H1 (cell line): ENCODE measurements at regions not wholly inside any gene's neighbourhood (a gene's known extent, or its start where the extent isn't known, plus 50 kb on each side); places are given as distances from the start of the nearest gene placed in this dataset.

Experiments
- CTCF ChIP-seq, 3 experiments: IDR thresholded peaks; 1 replicate in 2 of 3; 2 replicates in 1 of 3; pipeline versions ENCODE4 v1.5.1 to v1.6.1; 2011; ENCODE audit warnings: low read length in 3 of 3, mild to moderate bottlenecking in 3 of 3, inconsistent platforms in 2 of 3, low read depth in 1 of 3, moderate library complexity in 1 of 3; ENCODE audit not compliant: insufficient read depth in 1 of 3; ENCODE audit errors: control extremely low read depth in 1 of 3
- GABPA ChIP-seq: IDR thresholded peaks from 2 replicates; pipeline ENCODE4 v1.6.1; 2011; ENCODE audit warnings: mild to moderate bottlenecking, low read length, moderate library complexity, borderline replicate concordance; ENCODE audit not compliant: insufficient read depth
- GTF2F1 ChIP-seq: IDR thresholded peaks from 2 replicates; pipeline ENCODE4 v1.6.1; 2012; ENCODE audit warnings: low read depth, low read length, improper control_type of control experiment, borderline replicate concordance
- POLR2A ChIP-seq, 2 experiments: IDR thresholded peaks; 1 replicate in 1 of 2; 2 replicates in 1 of 2; pipeline ENCODE4 v1.6.1; 2011; ENCODE audit warnings: low read depth in 2 of 2, low read length in 2 of 2, mild to moderate bottlenecking in 2 of 2; ENCODE audit errors: control extremely low read depth in 1 of 2
- SP1 ChIP-seq: IDR thresholded peaks from 2 replicates; pipeline ENCODE4 v1.6.1; 2011; ENCODE audit warnings: low read depth, low read length
- SUZ12 ChIP-seq: fragments of 200-600 bp; sonication (generic); IDR thresholded peaks from 2 replicates; pipeline ENCODE4 v1.6.1; 2012; ENCODE audit warnings: mild to moderate bottlenecking, inconsistent platforms, low read length, moderate library complexity, mixed read lengths
- YY1 ChIP-seq: IDR thresholded peaks from 2 replicates; pipeline ENCODE4 v1.6.1; 2011; ENCODE audit warnings: low read depth, mild to moderate bottlenecking, low read length
- ZNF274 ChIP-seq: IDR thresholded peaks from 2 replicates; pipeline ENCODE4 v1.7.0; 2012; ENCODE audit warnings: low read length, borderline replicate concordance; ENCODE audit errors: extremely low read depth
- TF ChIP-seq, protein P1 (sequence below): IDR thresholded peaks from 2 replicates; pipeline ENCODE4 v1.6.1; 2012; ENCODE audit warnings: inconsistent platforms

- TF ChIP-seq CTCF (IDR thresholded peaks at IDR 0.05; ENCODE audit: control extremely low read depth in 1 of 3, insufficient read depth in 1 of 3, low read depth in 1 of 3, low read length in 3 of 3): no peak
- no peak for TF ChIP-seq YY1
- no peak for TF ChIP-seq GTF2F1
- TF ChIP-seq ZNF274: no peak
- TF ChIP-seq SP1: no peak
- TF ChIP-seq SUZ12: no peak
- no peak for TF ChIP-seq POLR2A (IDR thresholded peaks at IDR 0.05; ENCODE audit: control extremely low read depth in 1 of 2, low read depth in 2 of 2, low read length in 2 of 2)
- TF ChIP-seq, protein P1, sequence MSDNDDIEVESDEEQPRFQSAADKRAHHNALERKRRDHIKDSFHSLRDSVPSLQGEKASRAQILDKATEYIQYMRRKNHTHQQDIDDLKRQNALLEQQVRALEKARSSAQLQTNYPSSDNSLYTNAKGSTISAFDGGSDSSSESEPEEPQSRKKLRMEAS: no peak
- TF ChIP-seq GABPA: no peak
These were observed 292.0 kb downstream of the ZIC1 start for GRCh38 chr3:147701195-147701594.
